ENCODE measurements at regions not wholly inside any gene's neighbourhood (a gene's known extent, or its start where the extent isn't known, plus 50 kb on each side); places are given as distances from the start of the nearest gene placed in this dataset.

DNA sequence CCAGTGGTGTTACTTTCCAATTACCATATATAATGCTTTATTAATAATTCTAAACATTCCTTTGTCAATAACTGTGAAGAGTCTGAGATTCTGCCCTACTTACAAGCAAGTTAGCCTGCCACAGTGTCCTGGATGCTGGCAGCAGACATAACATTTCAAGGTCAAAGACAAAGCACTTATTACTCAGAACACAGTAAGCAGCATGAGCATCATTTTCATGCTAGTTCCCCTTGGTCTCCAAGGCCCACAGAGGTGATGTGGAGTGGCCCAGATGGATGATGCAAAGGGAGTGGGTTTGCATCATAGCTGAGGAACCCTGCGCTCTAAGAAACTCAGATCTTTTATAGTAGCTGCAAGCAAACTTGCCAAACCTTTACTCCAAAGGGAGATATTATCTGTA, 349.7 kb downstream of the ZEB2 start:
- H3K4me1 ChIP-seq (replicated peaks in 1 of 2; ENCODE audit: control insufficient read depth in 2 of 2, insufficient read depth in 2 of 2, low read length in 2 of 2): no peaks in the 10 kb centered on the region
- ATAC-seq: no peak
- H3K9me3 ChIP-seq (replicated peaks; ENCODE audit: control insufficient read depth, insufficient read depth, low read depth, low read length): no peaks in the 10 kb centered on the region
- no peak overlapping the region for H3K27ac ChIP-seq (ENCODE audit: extremely low read depth, low read depth, low read length)
- no peak for DNase-seq (ENCODE audit: extremely low read depth in 1 of 4, low spot score in 3 of 4)
- 85% methylated on average over 1 of the region's 1 CpG for WGBS (ENCODE audit: insufficient coverage, low coverage, missing lambda C conversion rate)
- no peak for FAIRE-seq
- H3K4me2 ChIP-seq (ENCODE audit: insufficient read depth, low read length): no peak overlapping the region
- intact Hi-C loops (cut with micrococcal nuclease): no loop called here
- H3K36me3 ChIP-seq (ENCODE audit: control insufficient read depth, insufficient read depth, low read length): no peaks in the 10 kb centered on the region
- no peaks in the 10 kb centered on the region for H4K20me1 ChIP-seq (replicated peaks; ENCODE audit: control insufficient read depth, insufficient read depth, low read length)
- no peaks in the 10 kb centered on the region for H3K27me3 ChIP-seq (ENCODE audit: control insufficient read depth in 2 of 2, insufficient read depth in 2 of 2, low read length in 2 of 2)
- POLR2A ChIA-PET: no interaction called here
- CTCF ChIA-PET (ENCODE audit: low intra/inter-chr PET ratio): no interaction called here
- no peak overlapping the region for H3K9ac ChIP-seq (ENCODE audit: insufficient read depth in 1 of 2, low read depth in 2 of 2, low read length in 2 of 2)
- H3K4me3 ChIP-seq: no peak overlapping the region
- TF ChIP-seq, protein P1, sequence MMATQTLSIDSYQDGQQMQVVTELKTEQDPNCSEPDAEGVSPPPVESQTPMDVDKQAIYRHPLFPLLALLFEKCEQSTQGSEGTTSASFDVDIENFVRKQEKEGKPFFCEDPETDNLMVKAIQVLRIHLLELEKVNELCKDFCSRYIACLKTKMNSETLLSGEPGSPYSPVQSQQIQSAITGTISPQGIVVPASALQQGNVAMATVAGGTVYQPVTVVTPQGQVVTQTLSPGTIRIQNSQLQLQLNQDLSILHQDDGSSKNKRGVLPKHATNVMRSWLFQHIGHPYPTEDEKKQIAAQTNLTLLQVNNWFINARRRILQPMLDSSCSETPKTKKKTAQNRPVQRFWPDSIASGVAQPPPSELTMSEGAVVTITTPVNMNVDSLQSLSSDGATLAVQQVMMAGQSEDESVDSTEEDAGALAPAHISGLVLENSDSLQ (IDR thresholded peaks at IDR 0.05): no peak
- TF ChIP-seq TCF7 (IDR thresholded peaks at IDR 0.05; ENCODE audit: borderline replicate concordance): no peak
- TF ChIP-seq CBX5 (IDR thresholded peaks at IDR 0.05; ENCODE audit: borderline replicate concordance, low read depth): no peak
- TF ChIP-seq TAF9B (IDR thresholded peaks at IDR 0.05; ENCODE audit: partially characterized antibody): no peak
- TF ChIP-seq ZNF551 (CRISPR knock-in tag; IDR thresholded peaks at IDR 0.05): no peak
- no peak for TF ChIP-seq ZNF780A (CRISPR knock-in tag; IDR thresholded peaks at IDR 0.05)
- TF ChIP-seq ZNF232 (CRISPR knock-in tag; IDR thresholded peaks at IDR 0.05): no peak
- TF ChIP-seq KDM2B (CRISPR knock-in tag; IDR thresholded peaks at IDR 0.05): no peak
- no peak for TF ChIP-seq PREB (CRISPR knock-in tag; IDR thresholded peaks at IDR 0.05)
- no peak for TF ChIP-seq SUPT5H (IDR thresholded peaks at IDR 0.05)
- TF ChIP-seq, protein P2, sequence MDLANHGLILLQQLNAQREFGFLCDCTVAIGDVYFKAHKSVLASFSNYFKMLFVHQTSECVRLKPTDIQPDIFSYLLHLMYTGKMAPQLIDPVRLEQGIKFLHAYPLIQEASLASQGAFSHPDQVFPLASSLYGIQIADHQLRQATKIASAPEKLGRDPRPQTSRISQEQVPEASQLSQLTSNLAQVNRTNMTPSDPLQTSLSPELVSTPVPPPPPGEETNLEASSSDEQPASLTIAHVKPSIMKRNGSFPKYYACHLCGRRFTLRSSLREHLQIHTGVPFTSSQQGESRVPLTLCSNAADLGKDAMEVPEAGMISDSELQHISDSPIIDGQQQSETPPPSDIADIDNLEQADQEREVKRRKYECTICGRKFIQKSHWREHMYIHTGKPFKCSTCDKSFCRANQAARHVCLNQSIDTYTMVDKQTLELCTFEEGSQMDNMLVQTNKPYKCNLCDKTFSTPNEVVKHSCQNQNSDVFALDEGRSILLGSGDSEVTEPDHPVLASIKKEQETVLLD (IDR thresholded peaks at IDR 0.05): no peak
- no peak for TF ChIP-seq NCOA6 (IDR thresholded peaks at IDR 0.05)
- H3K79me2 ChIP-seq (ENCODE audit: control insufficient read depth, insufficient read depth, low read length): no peaks in the 10 kb centered on the region
- no peaks in the 10 kb centered on the region for H3K9me1 ChIP-seq (ENCODE audit: control insufficient read depth, insufficient read depth, low read length)
- in situ Hi-C loops (cut with MboI): no loop called here
- BruUV-seq (replicated peaks): no TSS peak
- H2AFZ ChIP-seq (ENCODE audit: low read depth, low read length): no peak overlapping the region
